ENCODE measurements at regions not wholly inside any gene's neighbourhood (a gene's known extent, or its start where the extent isn't known, plus 50 kb on each side); places are given as distances from the start of the nearest gene placed in this dataset.

DNA sequence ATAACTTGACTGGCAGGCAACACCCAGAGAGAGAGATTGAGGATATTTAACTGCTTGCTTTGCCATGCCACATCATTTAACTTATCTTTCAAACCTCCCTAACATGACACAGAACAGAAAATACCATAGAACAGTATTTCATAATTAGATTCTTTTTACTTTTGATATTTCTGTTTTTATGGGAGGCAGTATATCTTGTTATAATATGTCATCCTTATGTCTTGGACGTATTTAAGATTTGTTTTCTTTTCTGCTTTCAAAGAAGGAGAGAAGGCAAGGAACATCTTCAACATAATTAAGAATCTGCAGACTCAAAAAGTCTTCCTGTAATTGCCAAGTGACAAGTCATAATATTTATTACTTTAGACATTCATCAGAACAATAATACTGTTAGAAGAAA is 1283.7 kb downstream of the GRIK2 start (continued):
- TF ChIP-seq, protein P1, sequence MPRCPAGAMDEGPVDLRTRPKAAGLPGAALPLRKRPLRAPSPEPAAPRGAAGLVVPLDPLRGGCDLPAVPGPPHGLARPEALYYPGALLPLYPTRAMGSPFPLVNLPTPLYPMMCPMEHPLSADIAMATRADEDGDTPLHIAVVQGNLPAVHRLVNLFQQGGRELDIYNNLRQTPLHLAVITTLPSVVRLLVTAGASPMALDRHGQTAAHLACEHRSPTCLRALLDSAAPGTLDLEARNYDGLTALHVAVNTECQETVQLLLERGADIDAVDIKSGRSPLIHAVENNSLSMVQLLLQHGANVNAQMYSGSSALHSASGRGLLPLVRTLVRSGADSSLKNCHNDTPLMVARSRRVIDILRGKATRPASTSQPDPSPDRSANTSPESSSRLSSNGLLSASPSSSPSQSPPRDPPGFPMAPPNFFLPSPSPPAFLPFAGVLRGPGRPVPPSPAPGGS (IDR thresholded peaks at IDR 0.05; ENCODE audit: borderline replicate concordance, insufficient read depth, low read depth, low read length, poor library complexity, severe bottlenecking), result no peak
- TF ChIP-seq JUNB (IDR thresholded peaks at IDR 0.05) (no peak), SP1 (IDR thresholded peaks at IDR 0.05; ENCODE audit: low read depth, low read length) (no peak)

DNA sequence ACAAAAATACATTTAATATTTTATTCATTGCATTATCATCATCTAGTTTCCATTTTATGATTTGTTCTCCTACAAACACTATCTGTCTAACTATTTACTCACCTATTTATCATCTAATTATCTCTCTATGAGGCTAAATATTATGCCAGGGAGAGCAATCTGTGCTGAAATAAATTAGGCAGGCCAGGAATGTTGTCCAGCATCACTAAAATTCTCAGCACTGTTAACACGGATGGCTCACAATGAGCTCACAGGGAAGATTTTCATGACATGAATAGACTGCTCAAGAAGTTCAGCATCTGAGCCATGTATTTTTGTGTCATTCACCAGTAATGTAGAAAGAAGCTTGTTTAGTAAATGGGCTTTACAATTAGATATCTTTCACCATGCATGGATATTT is 1277.2 kb downstream of the GRIK2 start:
- RAD21 ChIA-PET (ENCODE audit: unreplicated experiment), result no interaction called here
- Histone ChIP-seq H3K27ac (ENCODE audit: control insufficient read depth, insufficient read depth) (no peak overlapping the region), H3K4me1 (ENCODE audit: control insufficient read depth, insufficient read depth, low read length) (no peaks in the 10 kb centered on the region), H2AFZ (ENCODE audit: control insufficient read depth, low read depth, low read length) (no peak overlapping the region), H3K4me2 (ENCODE audit: control insufficient read depth, insufficient read depth) (no peak overlapping the region), H3K4me3 (no peak overlapping the region), H3K36me3 (ENCODE audit: control insufficient read depth in 2 of 2, insufficient read depth in 2 of 2, low read length in 1 of 2) (no peaks in the 10 kb centered on the region), H3K9ac (ENCODE audit: control insufficient read depth, insufficient read depth, low read length) (no peak overlapping the region), H3K27me3 (replicated peaks in 1 of 2; ENCODE audit: control insufficient read depth in 2 of 2, insufficient read depth in 2 of 2, low read length in 1 of 2) (no peaks in the 10 kb centered on the region), H3K79me2 (ENCODE audit: control insufficient read depth, insufficient read depth, low read length) (no peaks in the 10 kb centered on the region), H3K9me3 (replicated peaks; ENCODE audit: control insufficient read depth, insufficient read depth, low read length) (no peaks in the 10 kb centered on the region), H4K20me1 (ENCODE audit: control insufficient read depth, insufficient read depth) (no peaks in the 10 kb centered on the region)
- CTCF ChIA-PET, result no interaction called here
- BruUV-seq (replicated peaks), result no TSS peak
- DNase-seq (ENCODE audit: low read depth, low spot score) (no peak), FAIRE-seq (no peak), ATAC-seq (no peak)
- intact Hi-C loops (cut with micrococcal nuclease; ENCODE audit: unreplicated experiment), result no loop called here
- 0% methylated on average over 1 of the region's 1 CpG for WGBS (ENCODE audit: insufficient coverage, insufficient replicate concordance, low lambda C conversion rate, missing lambda C conversion rate)
- POLR2A ChIA-PET, result no interaction called here
- SMC1A ChIA-PET (ENCODE audit: uncharacterized antibody, unreplicated experiment), result no interaction called here
- in situ Hi-C loops (cut with MboI), result no loop called here
- TF ChIP-seq SMAD1 (IDR thresholded peaks at IDR 0.05; ENCODE audit: low read depth, partially characterized antibody), result no peak
- TF ChIP-seq JUND (IDR thresholded peaks at IDR 0.05; ENCODE audit: low read depth, low read length), result no peak
- TF ChIP-seq STAT3 (IDR thresholded peaks at IDR 0.05; ENCODE audit: low read depth, low read length), result no peak
- TF ChIP-seq ELK1 (IDR thresholded peaks at IDR 0.05; ENCODE audit: low read depth, low read length), result no peak
- TF ChIP-seq NBN (IDR thresholded peaks at IDR 0.05), result no peak
- TF ChIP-seq, protein P2, sequence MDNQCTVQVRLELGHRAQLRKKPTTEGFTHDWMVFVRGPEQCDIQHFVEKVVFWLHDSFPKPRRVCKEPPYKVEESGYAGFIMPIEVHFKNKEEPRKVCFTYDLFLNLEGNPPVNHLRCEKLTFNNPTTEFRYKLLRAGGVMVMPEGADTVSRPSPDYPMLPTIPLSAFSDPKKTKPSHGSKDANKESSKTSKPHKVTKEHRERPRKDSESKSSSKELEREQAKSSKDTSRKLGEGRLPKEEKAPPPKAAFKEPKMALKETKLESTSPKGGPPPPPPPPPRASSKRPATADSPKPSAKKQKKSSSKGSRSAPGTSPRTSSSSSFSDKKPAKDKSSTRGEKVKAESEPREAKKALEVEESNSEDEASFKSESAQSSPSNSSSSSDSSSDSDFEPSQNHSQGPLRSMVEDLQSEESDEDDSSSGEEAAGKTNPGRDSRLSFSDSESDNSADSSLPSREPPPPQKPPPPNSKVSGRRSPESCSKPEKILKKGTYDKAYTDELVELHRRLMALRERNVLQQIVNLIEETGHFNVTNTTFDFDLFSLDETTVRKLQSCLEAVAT (IDR thresholded peaks at IDR 0.05), result no peak
- no peak for TF ChIP-seq ETV6 (conservative IDR thresholded peaks at IDR 0.05 in 1 of 2, IDR thresholded peaks at IDR 0.05 in 1 of 2; ENCODE audit: borderline replicate concordance in 1 of 2, low read depth in 1 of 2)
- TF ChIP-seq SREBF1 (IDR thresholded peaks at IDR 0.05; ENCODE audit: low read length), result no peak
- TF ChIP-seq MEF2B (IDR thresholded peaks at IDR 0.05; ENCODE audit: partially characterized antibody, poor library complexity, severe bottlenecking), result no peak
- TF ChIP-seq, protein P3, sequence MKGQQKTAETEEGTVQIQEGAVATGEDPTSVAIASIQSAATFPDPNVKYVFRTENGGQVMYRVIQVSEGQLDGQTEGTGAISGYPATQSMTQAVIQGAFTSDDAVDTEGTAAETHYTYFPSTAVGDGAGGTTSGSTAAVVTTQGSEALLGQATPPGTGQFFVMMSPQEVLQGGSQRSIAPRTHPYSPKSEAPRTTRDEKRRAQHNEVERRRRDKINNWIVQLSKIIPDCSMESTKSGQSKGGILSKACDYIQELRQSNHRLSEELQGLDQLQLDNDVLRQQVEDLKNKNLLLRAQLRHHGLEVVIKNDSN (IDR thresholded peaks at IDR 0.05; ENCODE audit: borderline replicate concordance, extremely low read length, insufficient read depth, low read depth, low read length), result no peak
- no peak for TF ChIP-seq MEF2A (IDR thresholded peaks at IDR 0.05; ENCODE audit: insufficient read depth, low read depth, low read length)
- no peak for TF ChIP-seq TCF12 (IDR thresholded peaks at IDR 0.05; ENCODE audit: low read depth, low read length)
- no peak for TF ChIP-seq NFIC (IDR thresholded peaks at IDR 0.05; ENCODE audit: low read depth, low read length)
- no peak for TF ChIP-seq CHD1 (IDR thresholded peaks at IDR 0.05; ENCODE audit: low read depth, low read length)
- TF ChIP-seq BMI1 (IDR thresholded peaks at IDR 0.05; ENCODE audit: borderline replicate concordance), result no peak
- no peak for TF ChIP-seq NFYB (IDR thresholded peaks at IDR 0.05; ENCODE audit: insufficient read depth, low read depth, low read length)
- TF ChIP-seq EZH2 (IDR thresholded peaks at IDR 0.05; ENCODE audit: borderline replicate concordance, control insufficient read depth, low read depth, low read length), result no peak
- TF ChIP-seq RB1 (IDR thresholded peaks at IDR 0.05; ENCODE audit: borderline replicate concordance), result no peak
